ENCODE measurements at regions not wholly inside any gene's neighbourhood (a gene's known extent, or its start where the extent isn't known, plus 50 kb on each side); places are given as distances from the start of the nearest gene placed in this dataset.

DNA sequence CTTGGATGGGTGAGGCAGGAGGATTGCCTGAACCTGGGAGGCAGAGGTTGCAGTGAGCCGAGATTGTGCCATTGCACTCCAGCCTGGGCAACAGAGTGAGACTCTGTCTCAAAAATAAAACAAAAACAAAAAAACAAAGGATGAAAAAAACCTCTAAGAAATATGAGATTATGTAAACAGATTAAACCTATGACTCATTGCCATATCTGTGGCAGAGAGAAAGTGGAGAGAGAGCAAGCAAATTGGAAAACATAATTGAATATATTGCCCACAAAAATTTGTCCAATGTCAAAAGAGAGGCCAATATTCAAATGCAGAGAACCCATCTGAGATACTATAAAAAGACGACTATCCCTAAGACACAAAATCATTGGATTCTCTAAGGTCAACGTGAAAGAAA is 1106.0 kb downstream of the OTOL1 start:
- H3K4me3 ChIP-seq: no peak overlapping the region
- in situ Hi-C loops (cut with MboI) (no loop called here), intact Hi-C loops (cut with micrococcal nuclease) (no loop called here)
- WGBS (ENCODE audit: insufficient coverage, low coverage, missing lambda C conversion rate): 0% methylated on average over 3 of the region's 3 CpGs
- H3K9me1 ChIP-seq (ENCODE audit: control insufficient read depth, insufficient read depth, low read length): no peaks in the 10 kb centered on the region
- ATAC-seq (no peak), FAIRE-seq (no peak), DNase-seq (ENCODE audit: extremely low read depth in 1 of 4, low spot score in 3 of 4) (no peak)
- ChIA-PET POLR2A (no interaction called here), CTCF (ENCODE audit: low intra/inter-chr PET ratio) (no interaction called here)
- no peaks in the 10 kb centered on the region for H3K79me2 ChIP-seq (ENCODE audit: control insufficient read depth, insufficient read depth, low read length)
- no peak overlapping the region for H2AFZ ChIP-seq (ENCODE audit: low read depth, low read length)
- H3K4me2 ChIP-seq (ENCODE audit: insufficient read depth, low read length): no peak overlapping the region
- no peak overlapping the region for H3K9ac ChIP-seq (ENCODE audit: insufficient read depth in 1 of 2, low read depth in 2 of 2, low read length in 2 of 2)
- no peaks in the 10 kb centered on the region; a peak in 1 of 5 replicates for H3K4me1 ChIP-seq (replicated peaks in 1 of 2; ENCODE audit: control insufficient read depth in 2 of 2, insufficient read depth in 2 of 2, low read length in 2 of 2)
- TF ChIP-seq TEAD1 (CRISPR knock-in tag; IDR thresholded peaks at IDR 0.05) (no peak), PYGO2 (tag; IDR thresholded peaks at IDR 0.05) (no peak)
- no peaks in the 10 kb centered on the region for H4K20me1 ChIP-seq (replicated peaks; ENCODE audit: control insufficient read depth, insufficient read depth, low read length)
- no peak overlapping the region for H3K27ac ChIP-seq (ENCODE audit: extremely low read depth, low read depth, low read length)
- BruUV-seq (replicated peaks): no TSS peak
- H3K36me3 ChIP-seq (ENCODE audit: control insufficient read depth, insufficient read depth, low read length): no peaks in the 10 kb centered on the region
- no peaks in the 10 kb centered on the region for H3K9me3 ChIP-seq (replicated peaks; ENCODE audit: control insufficient read depth, insufficient read depth, low read depth, low read length)
- H3K27me3 ChIP-seq (ENCODE audit: control insufficient read depth in 2 of 2, insufficient read depth in 2 of 2, low read length in 2 of 2): no peaks in the 10 kb centered on the region

DNA sequence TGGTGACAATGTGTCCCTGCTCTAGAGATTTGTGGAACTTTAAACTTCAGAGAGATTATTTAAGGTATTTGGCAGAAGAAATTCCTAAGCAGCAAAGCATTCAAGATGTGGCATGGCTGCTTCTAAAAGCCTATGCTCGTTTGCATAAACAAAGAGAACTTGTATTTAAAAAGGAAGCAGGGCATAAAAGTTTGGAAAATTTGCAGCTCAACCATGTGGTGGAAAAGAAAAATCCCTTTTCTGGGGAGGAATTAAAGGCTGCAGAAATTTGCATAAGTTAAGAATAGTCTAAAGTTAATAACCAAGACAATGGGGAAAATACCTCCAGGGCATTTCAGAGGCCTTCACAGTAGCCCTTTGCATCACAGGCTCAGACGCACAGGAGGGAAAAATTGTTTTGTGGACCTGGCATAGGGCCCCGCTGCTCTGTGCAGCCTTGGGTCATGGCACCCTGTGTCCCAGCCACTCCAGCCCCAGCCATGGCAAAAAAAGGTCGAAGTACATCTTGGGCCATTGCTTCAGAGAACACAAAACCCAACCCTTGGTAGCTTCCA is 1109.1 kb downstream of the OTOL1 start:
- ChIA-PET CTCF (ENCODE audit: low intra/inter-chr PET ratio) (no interaction called here), POLR2A (no interaction called here)
- no peak for TF ChIP-seq SP2 (IDR thresholded peaks at IDR 0.05; ENCODE audit: extremely low read depth, low read depth, low read length, poor library complexity, severe bottlenecking)
- TF ChIP-seq ZNF384 (IDR thresholded peaks at IDR 0.05; ENCODE audit: low read depth, low read length): no peak
- TF ChIP-seq TFAM (CRISPR knock-in tag; conservative IDR thresholded peaks at IDR 0.05): no peak
- no peak for TF ChIP-seq SMAD1 (IDR thresholded peaks at IDR 0.05; ENCODE audit: low read depth, low read length, partially characterized antibody)
- TF ChIP-seq GABPA (tag; conservative IDR thresholded peaks at IDR 0.05; ENCODE audit: low read depth): no peak
- TF ChIP-seq, protein P1, sequence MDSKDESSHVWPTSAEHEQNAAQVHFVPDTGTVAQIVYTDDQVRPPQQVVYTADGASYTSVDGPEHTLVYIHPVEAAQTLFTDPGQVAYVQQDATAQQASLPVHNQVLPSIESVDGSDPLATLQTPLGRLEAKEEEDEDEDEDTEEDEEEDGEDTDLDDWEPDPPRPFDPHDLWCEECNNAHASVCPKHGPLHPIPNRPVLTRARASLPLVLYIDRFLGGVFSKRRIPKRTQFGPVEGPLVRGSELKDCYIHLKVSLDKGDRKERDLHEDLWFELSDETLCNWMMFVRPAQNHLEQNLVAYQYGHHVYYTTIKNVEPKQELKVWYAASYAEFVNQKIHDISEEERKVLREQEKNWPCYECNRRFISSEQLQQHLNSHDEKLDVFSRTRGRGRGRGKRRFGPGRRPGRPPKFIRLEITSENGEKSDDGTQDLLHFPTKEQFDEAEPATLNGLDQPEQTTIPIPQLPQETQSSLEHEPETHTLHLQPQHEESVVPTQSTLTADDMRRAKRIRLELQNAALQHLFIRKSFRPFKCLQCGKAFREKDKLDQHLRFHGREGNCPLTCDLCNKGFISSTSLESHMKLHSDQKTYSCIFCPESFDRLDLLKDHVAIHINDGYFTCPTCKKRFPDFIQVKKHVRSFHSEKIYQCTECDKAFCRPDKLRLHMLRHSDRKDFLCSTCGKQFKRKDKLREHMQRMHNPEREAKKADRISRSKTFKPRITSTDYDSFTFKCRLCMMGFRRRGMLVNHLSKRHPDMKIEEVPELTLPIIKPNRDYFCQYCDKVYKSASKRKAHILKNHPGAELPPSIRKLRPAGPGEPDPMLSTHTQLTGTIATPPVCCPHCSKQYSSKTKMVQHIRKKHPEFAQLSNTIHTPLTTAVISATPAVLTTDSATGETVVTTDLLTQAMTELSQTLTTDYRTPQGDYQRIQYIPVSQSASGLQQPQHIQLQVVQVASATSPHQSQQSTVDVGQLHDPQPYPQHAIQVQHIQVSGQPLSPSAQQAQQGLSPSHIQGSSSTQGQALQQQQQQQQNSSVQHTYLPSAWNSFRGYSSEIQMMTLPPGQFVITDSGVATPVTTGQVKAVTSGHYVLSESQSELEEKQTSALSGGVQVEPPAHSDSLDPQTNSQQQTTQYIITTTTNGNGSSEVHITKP (IDR thresholded peaks at IDR 0.05; ENCODE audit: partially characterized antibody): no peak
- TF ChIP-seq ZNF57 (CRISPR knock-in tag; IDR thresholded peaks at IDR 0.05): no peak
- no peak for TF ChIP-seq ZNF507 (tag; conservative IDR thresholded peaks at IDR 0.05)
- no peak for TF ChIP-seq PCBP2 (IDR thresholded peaks at IDR 0.05; ENCODE audit: low read depth, low read length, poor library complexity, severe bottlenecking)
- Histone ChIP-seq H3K4me3 (no peak overlapping the region), H3K9me3 (replicated peaks; ENCODE audit: control insufficient read depth, insufficient read depth, low read depth, low read length) (no peaks in the 10 kb centered on the region), H3K36me3 (ENCODE audit: control insufficient read depth, insufficient read depth, low read length) (no peaks in the 10 kb centered on the region), H3K27ac (ENCODE audit: extremely low read depth, low read depth, low read length) (no peak overlapping the region), H2AFZ (ENCODE audit: low read depth, low read length) (no peak overlapping the region), H3K4me1 (replicated peaks in 1 of 2; ENCODE audit: control insufficient read depth in 2 of 2, insufficient read depth in 2 of 2, low read length in 2 of 2) (no peaks in the 10 kb centered on the region), H3K9me1 (ENCODE audit: control insufficient read depth, insufficient read depth, low read length) (no peaks in the 10 kb centered on the region), H3K9ac (ENCODE audit: insufficient read depth in 1 of 2, low read depth in 2 of 2, low read length in 2 of 2) (no peak overlapping the region), H4K20me1 (replicated peaks; ENCODE audit: control insufficient read depth, insufficient read depth, low read length) (no peaks in the 10 kb centered on the region), H3K79me2 (ENCODE audit: control insufficient read depth, insufficient read depth, low read length) (no peaks in the 10 kb centered on the region), H3K4me2 (ENCODE audit: insufficient read depth, low read length) (no peak overlapping the region), H3K27me3 (ENCODE audit: control insufficient read depth in 2 of 2, insufficient read depth in 2 of 2, low read length in 2 of 2) (no peaks in the 10 kb centered on the region)
- no peak for FAIRE-seq
- no TSS peak for BruUV-seq (replicated peaks)
- in situ Hi-C loops (cut with MboI): no loop called here
- WGBS (ENCODE audit: insufficient coverage, low coverage, missing lambda C conversion rate): 1% methylated on average over 4 of the region's 4 CpGs
- DNase-seq (ENCODE audit: extremely low read depth in 1 of 4, low spot score in 3 of 4): no peak
- ATAC-seq: no peak
- intact Hi-C loops (cut with micrococcal nuclease): no loop called here
